GM12878 (cell line): ENCODE measurements at regions not wholly inside any gene's neighbourhood (a gene's known extent, or its start where the extent isn't known, plus 50 kb on each side); places are given as distances from the start of the nearest gene placed in this dataset.

Experiments used
- ATF7 ChIP-seq: fragments of 450-650 bp; IDR thresholded peaks from 2 replicates; pipeline ENCODE4 v1.6.1; 2016; ENCODE audit warnings: low read depth, mild to moderate bottlenecking
- CREB1 ChIP-seq: IDR thresholded peaks from 2 replicates; pipeline ENCODE4 v1.6.1; 2012; ENCODE audit warnings: low read depth, mild to moderate bottlenecking, inconsistent platforms
- FOXK2 ChIP-seq: fragments of 450-650 bp; IDR thresholded peaks from 2 replicates; pipeline ENCODE4 v1.6.1; 2017; ENCODE audit warnings: mild to moderate bottlenecking, moderate library complexity
- HSF1 ChIP-seq: fragments of 150-350 bp; IDR thresholded peaks from 2 replicates; pipeline ENCODE4 v1.6.1; 2014; ENCODE audit warnings: mild to moderate bottlenecking, low read depth, low read length
- IKZF2 ChIP-seq, 2 experiments: fragments of 450-650 bp; IDR thresholded peaks; 2 replicates each; pipeline ENCODE4 v1.6.1; 2017; ENCODE audit warnings: mild to moderate bottlenecking in 2 of 2, moderate library complexity in 2 of 2
- MEF2B ChIP-seq: fragments of 450-650 bp; IDR thresholded peaks from 2 replicates; pipeline ENCODE4 v1.6.1; 2018; ENCODE audit warnings: mild to moderate bottlenecking, moderate library complexity; ENCODE audit not compliant: partially characterized antibody, poor library complexity, severe bottlenecking
- MYB ChIP-seq: fragments of 150-350 bp; IDR thresholded peaks from 2 replicates; pipeline ENCODE4 v1.6.1; 2014; ENCODE audit warnings: mild to moderate bottlenecking, low read depth, low read length, borderline replicate concordance
- POLR2A ChIP-seq: IDR thresholded peaks from 2 replicates; pipeline ENCODE4 v1.6.1; 2011; ENCODE audit warnings: low read depth, mild to moderate bottlenecking, low read length
- SMAD1 ChIP-seq: fragments of 450-650 bp; IDR thresholded peaks from 2 replicates; pipeline ENCODE4 v1.6.1; 2018; ENCODE audit warnings: mild to moderate bottlenecking, low read depth; ENCODE audit not compliant: partially characterized antibody
- SP1 ChIP-seq: IDR thresholded peaks from one replicate; pipeline ENCODE4 v1.6.1; 2011; ENCODE audit warnings: low read depth, low read length
- TF ChIP-seq, protein P1 (sequence below): fragments of 450-650 bp; IDR thresholded peaks from 2 replicates; pipeline ENCODE4 v1.6.1; 2018; ENCODE audit warnings: borderline replicate concordance, mild to moderate bottlenecking; ENCODE audit not compliant: partially characterized antibody
- TF ChIP-seq, protein P2 (sequence below): fragments of 450-650 bp; IDR thresholded peaks from 2 replicates; pipeline ENCODE4 v1.6.1; 2017; ENCODE audit warnings: mild to moderate bottlenecking, moderate library complexity

- TF ChIP-seq, protein P1, sequence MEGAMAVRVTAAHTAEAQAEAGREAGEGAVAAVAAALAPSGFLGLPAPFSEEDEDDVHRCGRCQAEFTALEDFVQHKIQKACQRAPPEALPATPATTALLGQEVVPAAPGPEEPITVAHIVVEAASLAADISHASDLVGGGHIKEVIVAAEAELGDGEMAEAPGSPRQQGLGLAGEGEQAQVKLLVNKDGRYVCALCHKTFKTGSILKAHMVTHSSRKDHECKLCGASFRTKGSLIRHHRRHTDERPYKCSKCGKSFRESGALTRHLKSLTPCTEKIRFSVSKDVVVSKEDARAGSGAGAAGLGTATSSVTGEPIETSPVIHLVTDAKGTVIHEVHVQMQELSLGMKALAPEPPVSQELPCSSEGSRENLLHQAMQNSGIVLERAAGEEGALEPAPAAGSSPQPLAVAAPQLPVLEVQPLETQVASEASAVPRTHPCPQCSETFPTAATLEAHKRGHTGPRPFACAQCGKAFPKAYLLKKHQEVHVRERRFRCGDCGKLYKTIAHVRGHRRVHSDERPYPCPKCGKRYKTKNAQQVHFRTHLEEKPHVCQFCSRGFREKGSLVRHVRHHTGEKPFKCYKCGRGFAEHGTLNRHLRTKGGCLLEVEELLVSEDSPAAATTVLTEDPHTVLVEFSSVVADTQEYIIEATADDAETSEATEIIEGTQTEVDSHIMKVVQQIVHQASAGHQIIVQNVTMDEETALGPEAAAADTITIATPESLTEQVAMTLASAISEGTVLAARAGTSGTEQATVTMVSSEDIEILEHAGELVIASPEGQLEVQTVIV = no peak
- TF ChIP-seq MEF2B (no peak), MYB (no peak), SP1 (no peak), IKZF2 (IDR thresholded peaks at IDR 0.05) (no peak), HSF1 (no peak), ATF7 (no peak), FOXK2 (no peak), POLR2A (no peak), SMAD1 (no peak), CREB1 (no peak)
- TF ChIP-seq, protein P2, sequence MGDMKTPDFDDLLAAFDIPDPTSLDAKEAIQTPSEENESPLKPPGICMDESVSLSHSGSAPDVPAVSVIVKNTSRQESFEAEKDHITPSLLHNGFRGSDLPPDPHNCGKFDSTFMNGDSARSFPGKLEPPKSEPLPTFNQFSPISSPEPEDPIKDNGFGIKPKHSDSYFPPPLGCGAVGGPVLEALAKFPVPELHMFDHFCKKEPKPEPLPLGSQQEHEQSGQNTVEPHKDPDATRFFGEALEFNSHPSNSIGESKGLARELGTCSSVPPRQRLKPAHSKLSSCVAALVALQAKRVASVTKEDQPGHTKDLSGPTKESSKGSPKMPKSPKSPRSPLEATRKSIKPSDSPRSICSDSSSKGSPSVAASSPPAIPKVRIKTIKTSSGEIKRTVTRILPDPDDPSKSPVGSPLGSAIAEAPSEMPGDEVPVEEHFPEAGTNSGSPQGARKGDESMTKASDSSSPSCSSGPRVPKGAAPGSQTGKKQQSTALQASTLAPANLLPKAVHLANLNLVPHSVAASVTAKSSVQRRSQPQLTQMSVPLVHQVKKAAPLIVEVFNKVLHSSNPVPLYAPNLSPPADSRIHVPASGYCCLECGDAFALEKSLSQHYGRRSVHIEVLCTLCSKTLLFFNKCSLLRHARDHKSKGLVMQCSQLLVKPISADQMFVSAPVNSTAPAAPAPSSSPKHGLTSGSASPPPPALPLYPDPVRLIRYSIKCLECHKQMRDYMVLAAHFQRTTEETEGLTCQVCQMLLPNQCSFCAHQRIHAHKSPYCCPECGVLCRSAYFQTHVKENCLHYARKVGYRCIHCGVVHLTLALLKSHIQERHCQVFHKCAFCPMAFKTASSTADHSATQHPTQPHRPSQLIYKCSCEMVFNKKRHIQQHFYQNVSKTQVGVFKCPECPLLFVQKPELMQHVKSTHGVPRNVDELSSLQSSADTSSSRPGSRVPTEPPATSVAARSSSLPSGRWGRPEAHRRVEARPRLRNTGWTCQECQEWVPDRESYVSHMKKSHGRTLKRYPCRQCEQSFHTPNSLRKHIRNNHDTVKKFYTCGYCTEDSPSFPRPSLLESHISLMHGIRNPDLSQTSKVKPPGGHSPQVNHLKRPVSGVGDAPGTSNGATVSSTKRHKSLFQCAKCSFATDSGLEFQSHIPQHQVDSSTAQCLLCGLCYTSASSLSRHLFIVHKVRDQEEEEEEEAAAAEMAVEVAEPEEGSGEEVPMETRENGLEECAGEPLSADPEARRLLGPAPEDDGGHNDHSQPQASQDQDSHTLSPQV = no peak
- TF ChIP-seq, all 136 proteins: peak for 0
Observed at GRCh38 chr3:178476886-178477285, 59.4 kb upstream of the KCNMB2 start (continued).
